ENCODE measurements at regions not wholly inside any gene's neighbourhood (a gene's known extent, or its start where the extent isn't known, plus 50 kb on each side); places are given as distances from the start of the nearest gene placed in this dataset.
"Not testable (repeated sequence)": the region's sequence is repeated elsewhere in the genome, so short reads cannot be mapped to it uniquely, and the experiment has no call there.

- TF ChIP-seq EP300 (IDR thresholded peaks at IDR 0.05); CTCF (IDR thresholded peaks at IDR 0.05); HES2 (IDR thresholded peaks at IDR 0.05); BCL3 (IDR thresholded peaks at IDR 0.05); HMGXB4 (CRISPR knock-in tag; IDR thresholded peaks at IDR 0.05; ENCODE audit: borderline replicate concordance); HOXA7 (CRISPR knock-in tag; IDR thresholded peaks at IDR 0.05); JUN (IDR thresholded peaks at IDR 0.05); RAD21 (conservative IDR thresholded peaks at IDR 0.05 in 1 of 2, IDR thresholded peaks at IDR 0.05 in 1 of 2); POLR2A (IDR thresholded peaks at IDR 0.05; ENCODE audit: low read length); CHD4 (IDR thresholded peaks at IDR 0.05; ENCODE audit: borderline replicate concordance); HOXB13 (CRISPR knock-in tag; IDR thresholded peaks at IDR 0.05; ENCODE audit: low read depth); PBX3 (IDR thresholded peaks at IDR 0.05); E2F6 (IDR thresholded peaks at IDR 0.05; ENCODE audit: borderline replicate concordance, low read depth): not testable (repeated sequence)
Measured at GRCh38 chr16:87217802-87218201, 99.4 kb downstream of the C16orf95 start.

Data from A549 (cell line).